ENCODE measurements at regions not wholly inside any gene's neighbourhood (a gene's known extent, or its start where the extent isn't known, plus 50 kb on each side); places are given as distances from the start of the nearest gene placed in this dataset.

GRCh38 chr20:23152902-23153301 is 66.8 kb upstream of the CD93 start:
- no peak for TF ChIP-seq TBL1XR1 (IDR thresholded peaks at IDR 0.05; ENCODE audit: low read length in 2 of 2)
- peak; percentile 8; the same call in 1 of the 2 replicates for TF ChIP-seq NFRKB (IDR thresholded peaks at IDR 0.05; ENCODE audit: low read depth)
- ATAC-seq = no peak
- Histone ChIP-seq H3K9ac (ENCODE audit: insufficient read depth in 1 of 2, low read depth in 2 of 2, low read length in 2 of 2) (peak overlapping the region in 1 of 2 experiments; percentile 77; a peak in 2 of 4 replicates), H3K27ac (ENCODE audit: extremely low read depth, low read depth, low read length) (peak overlapping the region; percentile 94), H3K36me3 (ENCODE audit: control insufficient read depth, insufficient read depth, low read length) (no peaks in the 10 kb centered on the region; the same call in 2 of the 3 replicates), H3K79me2 (ENCODE audit: control insufficient read depth, insufficient read depth, low read length) (peaks cover 18% of the 10 kb centered on the region), H3K27me3 (ENCODE audit: control insufficient read depth in 2 of 2, insufficient read depth in 2 of 2, low read length in 2 of 2) (no peaks in the 10 kb centered on the region), H3K9me1 (ENCODE audit: control insufficient read depth, insufficient read depth, low read length) (no peaks in the 10 kb centered on the region), H4K20me1 (replicated peaks; ENCODE audit: control insufficient read depth, insufficient read depth, low read length) (no peaks in the 10 kb centered on the region), H3K9me3 (replicated peaks; ENCODE audit: control insufficient read depth, insufficient read depth, low read depth, low read length) (no peaks in the 10 kb centered on the region), H3K4me1 (replicated peaks in 1 of 2; ENCODE audit: control insufficient read depth in 2 of 2, insufficient read depth in 2 of 2, low read length in 2 of 2) (peaks cover 70 to 89% of the 10 kb centered on the region in 2 experiments), H3K4me3 (no peak overlapping the region), H2AFZ (ENCODE audit: low read depth, low read length) (peak overlapping the region; percentile 70; the same call in 1 of the 2 replicates), H3K4me2 (ENCODE audit: insufficient read depth, low read length) (peak overlapping the region; percentile 47; the same call in 1 of the 2 replicates)
- in situ Hi-C loops (cut with MboI) (no loop called here), intact Hi-C loops (cut with micrococcal nuclease) (no loop called here)
- FAIRE-seq = no peak
- POLR2A ChIA-PET = interaction anchor here (1.3 to 8.2 kb wide), 3 partner anchors 9 to 18 kb away, joined by 4 to 109 read pairs (median 6); no protein-coding TSS in a partner anchor
- no TSS peak for BruUV-seq (replicated peaks)
- no peak for DNase-seq (ENCODE audit: extremely low read depth in 1 of 4, low spot score in 3 of 4)
- CTCF ChIA-PET (ENCODE audit: low intra/inter-chr PET ratio) = no interaction called here
- 74% methylated on average over 3 of the region's 3 CpGs for WGBS (ENCODE audit: insufficient coverage, low coverage, missing lambda C conversion rate)

GRCh38 chr20:23152308-23152892 is 66.3 kb upstream of the CD93 start:
- peak; percentile 56 to 93 (median 74) for DNase-seq (ENCODE audit: extremely low read depth in 1 of 4, low spot score in 3 of 4)
- peak; percentile 71 for ATAC-seq
- POLR2A ChIA-PET = interaction anchor here (0.6 to 8.2 kb wide), 6 partner anchors 8 to 41 kb away, joined by 3 to 109 read pairs (median 4); no protein-coding TSS in a partner anchor
- no peaks in the 10 kb centered on the region for H3K9me3 ChIP-seq (replicated peaks; ENCODE audit: control insufficient read depth, insufficient read depth, low read depth, low read length)
- 0% methylated on average over 9 of the region's 9 CpGs for WGBS (ENCODE audit: insufficient coverage, low coverage, missing lambda C conversion rate)
- H3K9me1 ChIP-seq (ENCODE audit: control insufficient read depth, insufficient read depth, low read length) = no peaks in the 10 kb centered on the region
- peak overlapping the region; percentile 70 for H2AFZ ChIP-seq (ENCODE audit: low read depth, low read length)
- peaks cover 19% of the 10 kb centered on the region for H3K79me2 ChIP-seq (ENCODE audit: control insufficient read depth, insufficient read depth, low read length)
- in situ Hi-C loops (cut with MboI) = no loop called here
- H3K9ac ChIP-seq (ENCODE audit: insufficient read depth in 1 of 2, low read depth in 2 of 2, low read length in 2 of 2) = peak overlapping the region; percentile 33 to 77; a peak in 3 of 4 replicates
- no peaks in the 10 kb centered on the region for H3K27me3 ChIP-seq (ENCODE audit: control insufficient read depth in 2 of 2, insufficient read depth in 2 of 2, low read length in 2 of 2)
- H3K4me3 ChIP-seq = no peak overlapping the region
- peak; percentile 94 for FAIRE-seq
- peak overlapping the region; percentile 47 for H3K4me2 ChIP-seq (ENCODE audit: insufficient read depth, low read length)
- CTCF ChIA-PET (ENCODE audit: low intra/inter-chr PET ratio) = no interaction called here
- peaks cover 66 to 90% of the 10 kb centered on the region in 2 experiments for H3K4me1 ChIP-seq (replicated peaks in 1 of 2; ENCODE audit: control insufficient read depth in 2 of 2, insufficient read depth in 2 of 2, low read length in 2 of 2)
- intact Hi-C loops (cut with micrococcal nuclease) = no loop called here
- no peaks in the 10 kb centered on the region; the same call in 2 of the 3 replicates for H3K36me3 ChIP-seq (ENCODE audit: control insufficient read depth, insufficient read depth, low read length)
- no peaks in the 10 kb centered on the region for H4K20me1 ChIP-seq (replicated peaks; ENCODE audit: control insufficient read depth, insufficient read depth, low read length)
- BruUV-seq (replicated peaks) = no TSS peak
- peak overlapping the region; percentile 94 for H3K27ac ChIP-seq (ENCODE audit: extremely low read depth, low read depth, low read length)
- TF ChIP-seq KDM1A (IDR thresholded peaks at IDR 0.05) = peak in 1 of 2 experiments; percentile 29; a peak in 2 of 4 replicates
- peak in 1 of 2 experiments; percentile 87; a peak in 2 of 4 replicates for TF ChIP-seq TBL1XR1 (IDR thresholded peaks at IDR 0.05; ENCODE audit: low read length in 2 of 2)
- TF ChIP-seq TEAD1 (CRISPR knock-in tag; IDR thresholded peaks at IDR 0.05) = 0 out of 4 replicates have a peak, but pooled peaks of 1 of the 2 experiments have one; percentile 13
- 0 out of 2 replicates have a peak, but pooled peaks have one; percentile 25 for TF ChIP-seq TOE1 (IDR thresholded peaks at IDR 0.05; ENCODE audit: borderline replicate concordance)
- TF ChIP-seq TOE1 (CRISPR knock-in tag; IDR thresholded peaks at IDR 0.05; ENCODE audit: borderline replicate concordance, low read depth) = no peak
- TF ChIP-seq ZEB2 (IDR thresholded peaks at IDR 0.05) = 0 out of 2 replicates have a peak, but pooled peaks have one; percentile 27
- peak; percentile 73 for TF ChIP-seq HDAC3 (IDR thresholded peaks at IDR 0.05; ENCODE audit: borderline replicate concordance, partially characterized antibody)
- TF ChIP-seq ZNF311 (CRISPR knock-in tag; IDR thresholded peaks at IDR 0.05) = 0 out of 2 replicates have a peak, but pooled peaks have one; percentile 44
- TF ChIP-seq AFF1 (IDR thresholded peaks at IDR 0.05; ENCODE audit: low read depth in 1 of 2, partially characterized antibody in 2 of 2) = peak in 1 of 2 experiments; percentile 40
